Neural crest cell (in vitro differentiated cells): ENCODE measurements at regions not wholly inside any gene's neighbourhood (a gene's known extent, or its start where the extent isn't known, plus 50 kb on each side); places are given as distances from the start of the nearest gene placed in this dataset.

Experiments used
- DNase-seq: peaks from one replicate; pipeline ENCODE4 v3.0.0; 2021; ENCODE audit warnings: low read depth, mixed read lengths, low spot score
- H3K27ac Mint-ChIP-seq: one replicate; pipeline ENCODE4 v1.8.0; 2021; ENCODE audit warnings: mild to moderate bottlenecking, mixed read lengths; ENCODE audit not compliant: unreplicated experiment
- H3K27me3 Mint-ChIP-seq: 2 replicates; pipeline ENCODE4 v1.8.0; 2021; ENCODE audit warnings: low read depth, mild to moderate bottlenecking, mixed read lengths
- H3K36me3 Mint-ChIP-seq: 2 replicates; pipeline ENCODE4 v1.8.0; 2021; ENCODE audit warnings: low read depth, mild to moderate bottlenecking, mixed read lengths
- H3K4me1 Mint-ChIP-seq: 2 replicates; pipeline ENCODE4 v1.8.0; 2021; ENCODE audit warnings: mixed read lengths
- H3K4me3 Mint-ChIP-seq: one replicate; pipeline ENCODE4 v1.8.0; 2021; ENCODE audit warnings: mild to moderate bottlenecking, mixed read lengths
- H3K9me3 Mint-ChIP-seq: 2 replicates; pipeline ENCODE4 v1.8.0; 2021; ENCODE audit warnings: mixed read lengths
- CTCF ChIP-seq: fragments of 200-600 bp; sonication (generic); conservative IDR thresholded peaks from 2 replicates; pipeline ENCODE4 v1.5.0; 2021; ENCODE audit warnings: antibody characterized with exemption, mild to moderate bottlenecking

DNA sequence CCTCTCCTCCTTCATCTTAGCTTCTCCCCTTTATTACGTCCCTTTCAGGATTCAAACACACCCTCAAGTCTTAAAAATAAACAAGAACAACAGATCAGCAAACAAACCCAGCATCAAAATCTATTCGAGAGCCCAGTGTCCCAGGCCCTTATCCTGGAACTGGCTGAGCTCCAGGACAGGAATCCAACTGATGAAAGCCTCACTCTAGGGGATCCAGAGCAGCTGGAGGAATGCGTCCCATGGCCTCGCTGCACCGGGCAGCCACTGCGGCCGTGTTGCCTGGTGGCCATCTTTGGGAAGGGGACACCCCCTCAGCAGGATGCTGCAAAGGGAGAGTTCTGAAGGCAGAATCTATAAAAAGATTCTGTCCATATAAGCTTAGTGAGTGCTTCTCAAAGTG lies 156.5 kb upstream of the BMPER start:
- H3K27ac Mint-ChIP-seq, result no peak overlapping the region
- DNase-seq, result no peak
- H3K9me3 Mint-ChIP-seq, result no peaks in the 10 kb centered on the region
- H3K4me1 Mint-ChIP-seq, result peaks cover 6% of the 10 kb centered on the region
- H3K4me3 Mint-ChIP-seq, result no peak overlapping the region
- no peak for TF ChIP-seq CTCF
- peaks cover 8% of the 10 kb centered on the region for H3K27me3 Mint-ChIP-seq
- H3K36me3 Mint-ChIP-seq, result no peaks in the 10 kb centered on the region

DNA sequence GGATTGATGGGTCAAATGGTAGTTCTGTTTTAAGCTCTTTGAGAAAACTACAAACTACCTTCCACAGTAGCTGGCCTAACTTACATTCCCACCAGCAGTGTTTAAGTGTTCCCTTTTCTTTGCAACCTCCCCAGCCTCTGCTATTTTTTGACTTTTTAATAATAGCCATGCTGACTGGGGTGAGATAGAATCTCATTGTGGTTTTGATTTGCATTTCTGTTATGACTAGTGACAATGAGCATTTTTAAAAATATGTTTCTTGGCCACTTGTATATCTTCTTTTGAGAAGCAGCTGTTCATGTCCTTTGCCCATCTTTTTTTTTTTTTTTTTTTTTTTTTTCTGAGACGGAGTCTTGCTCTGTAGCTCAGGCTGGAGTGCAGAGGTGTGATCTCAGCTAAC lies 155.2 kb upstream of the BMPER start:
- Mint-ChIP-seq H3K9me3 (no peaks in the 10 kb centered on the region), H3K4me3 (no peak overlapping the region), H3K4me1 (peaks cover 8% of the 10 kb centered on the region), H3K36me3 (no peaks in the 10 kb centered on the region), H3K27ac (no peak overlapping the region), H3K27me3 (peaks cover 8% of the 10 kb centered on the region)
- no peak for DNase-seq
- no peak for TF ChIP-seq CTCF

- DNase-seq, result no peak
- Mint-ChIP-seq H3K9me3 (no peaks in the 10 kb centered on the region), H3K27me3 (peaks cover 5% of the 10 kb centered on the region), H3K4me1 (peaks cover 13% of the 10 kb centered on the region), H3K36me3 (no peaks in the 10 kb centered on the region), H3K27ac (no peak overlapping the region), H3K4me3 (no peak overlapping the region)
- no peak for TF ChIP-seq CTCF
Measured at GRCh38 chr7:33751443-33751842, 153.9 kb upstream of the BMPER start.

- no peak overlapping the region for H3K27ac Mint-ChIP-seq
- peaks cover 17% of the 10 kb centered on the region for H3K4me1 Mint-ChIP-seq
- H3K4me3 Mint-ChIP-seq, result no peak overlapping the region
- no peak for TF ChIP-seq CTCF
- H3K9me3 Mint-ChIP-seq, result no peaks in the 10 kb centered on the region
- DNase-seq, result no peak
- no peaks in the 10 kb centered on the region for H3K36me3 Mint-ChIP-seq
- H3K27me3 Mint-ChIP-seq, result no peaks in the 10 kb centered on the region
Measured at GRCh38 chr7:33753881-33754525, 151.3 kb upstream of the BMPER start.

- no peaks in the 10 kb centered on the region for H3K9me3 Mint-ChIP-seq
Measured at GRCh38 chr7:33754933-33755928, 150.1 kb upstream of the BMPER start.

More at GRCh38 chr7:33754933-33755928, 150.1 kb upstream of the BMPER start:
- Mint-ChIP-seq H3K4me3 (no peak overlapping the region), H3K27me3 (no peaks in the 10 kb centered on the region), H3K4me1 (peaks cover 17% of the 10 kb centered on the region), H3K36me3 (no peaks in the 10 kb centered on the region), H3K27ac (no peak overlapping the region)
- DNase-seq, result no peak
- no peak for TF ChIP-seq CTCF
